ENCODE measurements at regions not wholly inside any gene's neighbourhood (a gene's known extent, or its start where the extent isn't known, plus 50 kb on each side); places are given as distances from the start of the nearest gene placed in this dataset.

DNA sequence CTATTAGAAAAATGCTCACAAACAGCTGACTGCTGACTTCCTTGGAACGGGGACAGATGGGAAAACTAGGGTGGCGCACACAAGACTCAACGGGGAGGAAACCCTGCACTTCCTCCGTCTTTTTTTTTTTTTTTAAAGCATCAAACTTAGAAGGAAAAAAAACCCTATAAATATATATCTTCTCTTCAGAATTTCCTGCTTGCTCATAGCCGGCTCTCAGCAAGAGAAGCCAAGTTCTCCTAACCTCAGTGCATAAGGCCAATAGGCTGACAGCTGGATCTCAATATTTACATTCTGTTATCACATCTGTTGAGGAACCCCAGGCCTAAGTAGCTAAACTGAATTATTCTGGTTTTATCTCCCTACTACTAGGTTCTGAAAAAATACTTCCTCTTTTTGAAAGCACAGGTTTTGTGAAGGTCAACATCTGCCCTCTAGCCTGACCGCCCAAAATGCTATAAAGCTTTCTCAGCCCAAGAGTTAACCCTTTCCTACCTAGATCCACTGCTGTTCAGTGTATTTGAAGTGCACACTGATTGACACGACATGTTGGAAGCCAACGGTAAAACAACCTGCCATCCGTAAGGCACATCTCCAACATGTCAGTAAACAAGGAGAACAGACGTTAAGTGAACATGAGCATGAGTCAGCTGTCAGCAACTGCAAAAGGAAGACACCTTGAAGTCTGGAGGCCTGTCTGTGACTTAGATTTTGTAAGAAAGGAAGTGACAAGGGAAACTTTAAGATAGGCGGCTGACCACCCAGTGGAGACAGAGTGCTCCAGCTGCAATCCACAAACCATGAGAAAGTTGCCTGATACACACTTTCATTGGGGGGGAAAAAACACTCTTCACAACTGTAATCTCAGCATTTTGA lies 83.8 kb downstream of the EBLN1 start (continued):
- no peak for TF ChIP-seq HLTF (IDR thresholded peaks at IDR 0.05)
- TF ChIP-seq NFE2L1 (tag; IDR thresholded peaks at IDR 0.05; ENCODE audit: borderline replicate concordance, low read depth): no peak
- no peak for TF ChIP-seq SREBF2 (CRISPR knock-in tag; IDR thresholded peaks at IDR 0.05)
- peak; percentile 55; the same call in 1 of the 2 replicates for TF ChIP-seq FOXA1 (IDR thresholded peaks at IDR 0.05; ENCODE audit: borderline replicate concordance)
- TF ChIP-seq ZEB2 (IDR thresholded peaks at IDR 0.05): peak; percentile 97
- TF ChIP-seq, protein P1, sequence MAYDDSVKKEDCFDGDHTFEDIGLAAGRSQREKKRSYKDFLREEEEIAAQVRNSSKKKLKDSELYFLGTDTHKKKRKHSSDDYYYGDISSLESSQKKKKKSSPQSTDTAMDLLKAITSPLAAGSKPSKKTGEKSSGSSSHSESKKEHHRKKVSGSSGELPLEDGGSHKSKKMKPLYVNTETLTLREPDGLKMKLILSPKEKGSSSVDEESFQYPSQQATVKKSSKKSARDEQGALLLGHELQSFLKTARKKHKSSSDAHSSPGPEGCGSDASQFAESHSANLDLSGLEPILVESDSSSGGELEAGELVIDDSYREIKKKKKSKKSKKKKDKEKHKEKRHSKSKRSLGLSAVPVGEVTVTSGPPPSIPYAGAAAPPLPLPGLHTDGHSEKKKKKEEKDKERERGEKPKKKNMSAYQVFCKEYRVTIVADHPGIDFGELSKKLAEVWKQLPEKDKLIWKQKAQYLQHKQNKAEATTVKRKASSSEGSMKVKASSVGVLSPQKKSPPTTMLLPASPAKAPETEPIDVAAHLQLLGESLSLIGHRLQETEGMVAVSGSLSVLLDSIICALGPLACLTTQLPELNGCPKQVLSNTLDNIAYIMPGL (CRISPR knock-in tag; IDR thresholded peaks at IDR 0.05): no peak
- TF ChIP-seq ZNF143 (CRISPR knock-in tag; IDR thresholded peaks at IDR 0.05): no peak
- peak; percentile 95 to 97 for TF ChIP-seq FOXK2 (conservative IDR thresholded peaks at IDR 0.05 in 1 of 2, IDR thresholded peaks at IDR 0.05 in 1 of 2; ENCODE audit: low read depth in 2 of 2)
- 0 out of 2 replicates have a peak, but pooled peaks have one; percentile 37 for TF ChIP-seq THRB (CRISPR knock-in tag; conservative IDR thresholded peaks at IDR 0.05)
- peak; percentile 70; the same call in 1 of the 2 replicates for TF ChIP-seq MYBL2 (IDR thresholded peaks at IDR 0.05; ENCODE audit: low read depth)
- TF ChIP-seq MYBL2 (CRISPR knock-in tag; IDR thresholded peaks at IDR 0.05; ENCODE audit: borderline replicate concordance): no peak
- TF ChIP-seq ZC3H4 (CRISPR knock-in tag; IDR thresholded peaks at IDR 0.05; ENCODE audit: borderline replicate concordance): no peak
- no peak for TF ChIP-seq SREBF1 (IDR thresholded peaks at IDR 0.05; ENCODE audit: borderline replicate concordance, low read depth, low read length)
- TF ChIP-seq EGR1 (conservative IDR thresholded peaks at IDR 0.05): no peak
- TF ChIP-seq TCF3 (CRISPR knock-in tag; IDR thresholded peaks at IDR 0.05): peak; percentile 70
- TF ChIP-seq XRCC5 (IDR thresholded peaks at IDR 0.05; ENCODE audit: low read depth, low read length): 0 out of 2 replicates have a peak, but pooled peaks have one; percentile 31
- TF ChIP-seq CC2D1A (IDR thresholded peaks at IDR 0.05): peak; percentile 84
- TF ChIP-seq ZNF23 (CRISPR knock-in tag; IDR thresholded peaks at IDR 0.05): no peak
- no peak for TF ChIP-seq ARID2 (IDR thresholded peaks at IDR 0.05)
- TF ChIP-seq HEY1 (CRISPR knock-in tag; IDR thresholded peaks at IDR 0.05; ENCODE audit: borderline replicate concordance): no peak
- TF ChIP-seq IRF2 (CRISPR knock-in tag; IDR thresholded peaks at IDR 0.05): no peak
- peak; percentile 42 for TF ChIP-seq ZFX (CRISPR knock-in tag; IDR thresholded peaks at IDR 0.05)
- peak; percentile 51 for TF ChIP-seq CCNT2 (IDR thresholded peaks at IDR 0.05; ENCODE audit: borderline replicate concordance, extremely low read depth, insufficient read length, low read depth, low read length)
- TF ChIP-seq FOXK1 (CRISPR knock-in tag; IDR thresholded peaks at IDR 0.05; ENCODE audit: borderline replicate concordance): peak; percentile 97
- no peak for TF ChIP-seq RBM22 (IDR thresholded peaks at IDR 0.05; ENCODE audit: low read depth, low read length, poor library complexity, severe bottlenecking)
- no peak for TF ChIP-seq POLR3A (IDR thresholded peaks at IDR 0.05; ENCODE audit: borderline replicate concordance, extremely low read depth, insufficient read depth, insufficient read length)
- no peak for TF ChIP-seq SRSF9 (IDR thresholded peaks at IDR 0.05; ENCODE audit: borderline replicate concordance, low read depth, low read length)
